NCI-H526 (cell line): ENCODE measurements at regions not wholly inside any gene's neighbourhood (a gene's known extent, or its start where the extent isn't known, plus 50 kb on each side); places are given as distances from the start of the nearest gene placed in this dataset.

Source experiments
- DNase-seq, 2 experiments: peaks; one replicate each; lab custom pipeline; 2025; lab: John Stamatoyannopoulos, UW

- no peak for DNase-seq
These were observed 144.9 kb upstream of the C1orf174 start for GRCh38 chr1:4044967-4045366.

- DNase-seq, result no peak
These were observed 145.4 kb upstream of the C1orf174 start for GRCh38 chr1:4045397-4046010.

- DNase-seq, result no peak
These were observed 146.9 kb upstream of the C1orf174 start for GRCh38 chr1:4046836-4047461.

GRCh38 chr1:4047666-4048065, 147.6 kb upstream of the C1orf174 start:
- no peak for DNase-seq

- DNase-seq, result peak in 1 of 2 experiments; percentile 6
These were observed 148.0 kb upstream of the C1orf174 start for GRCh38 chr1:4048076-4048475.

GRCh38 chr1:4048921-4049320, 148.8 kb upstream of the C1orf174 start:
- no peak for DNase-seq

- no peak for DNase-seq
These were observed 150.9 kb upstream of the C1orf174 start for GRCh38 chr1:4050998-4051397.

- DNase-seq, result no peak
These were observed 152.6 kb upstream of the C1orf174 start for GRCh38 chr1:4052657-4053056.

GRCh38 chr1:4053160-4053748, 153.2 kb upstream of the C1orf174 start:
- no peak for DNase-seq

- no peak for DNase-seq
These were observed 153.7 kb upstream of the C1orf174 start for GRCh38 chr1:4053774-4054173.

- no peak for DNase-seq
These were observed 155.4 kb upstream of the C1orf174 start for GRCh38 chr1:4055294-4055967.

GRCh38 chr1:4056422-4056821, 156.3 kb upstream of the C1orf174 start:
- no peak for DNase-seq

GRCh38 chr1:4056989-4057388, 156.9 kb upstream of the C1orf174 start:
- DNase-seq, result no peak

- no peak for DNase-seq
These were observed 157.5 kb upstream of the C1orf174 start for GRCh38 chr1:4057603-4058002.

- DNase-seq, result no peak
These were observed 158.1 kb upstream of the C1orf174 start for GRCh38 chr1:4058122-4058521.

- no peak for DNase-seq
These were observed 158.6 kb upstream of the C1orf174 start for GRCh38 chr1:4058706-4059105.

GRCh38 chr1:4059270-4059669, 159.2 kb upstream of the C1orf174 start:
- DNase-seq, result no peak

GRCh38 chr1:4060850-4061249, 160.8 kb upstream of the C1orf174 start:
- peak in 1 of 2 experiments; percentile 19 for DNase-seq

- no peak for DNase-seq
These were observed 161.5 kb upstream of the C1orf174 start for GRCh38 chr1:4061521-4062031.

GRCh38 chr1:4062041-4062440, 162.0 kb upstream of the C1orf174 start:
- no peak for DNase-seq

GRCh38 chr1:4062560-4062959, 162.5 kb upstream of the C1orf174 start:
- DNase-seq, result no peak

- DNase-seq, result no peak
These were observed 162.9 kb upstream of the C1orf174 start for GRCh38 chr1:4062992-4063391.

- no peak for DNase-seq
These were observed 163.4 kb upstream of the C1orf174 start for GRCh38 chr1:4063516-4063915.
